GM19438 (cell line): ENCODE measurements at regions not wholly inside any gene's neighbourhood (a gene's known extent, or its start where the extent isn't known, plus 50 kb on each side); places are given as distances from the start of the nearest gene placed in this dataset.
A peak's percentile ranks its signal among the peaks of the same experiment; 100 is the strongest.
"Not testable (repeated sequence)": the region's sequence is repeated elsewhere in the genome, so short reads cannot be mapped to it uniquely, and the experiment has no call there.

Experiments used
- ATAC-seq: cut with Tn5 transposase; IDR thresholded peaks from one replicate; pipeline ENCODE4 v1.9.1; 2021; ENCODE audit warnings: low read depth; ENCODE audit not compliant: unreplicated experiment

- ATAC-seq = no peak
Measured at GRCh38 chr7:87007038-87007437, 52.4 kb downstream of the ELAPOR2 start.

GRCh38 chr7:87004956-87005355, 54.5 kb downstream of the ELAPOR2 start:
- ATAC-seq = no peak

GRCh38 chr7:87003872-87004798, 55.3 kb downstream of the ELAPOR2 start:
- ATAC-seq = no peak

- ATAC-seq = no peak
Measured at GRCh38 chr7:87001214-87001613, 58.2 kb downstream of the ELAPOR2 start.

- no peak for ATAC-seq
Measured at GRCh38 chr7:87000344-87000743, 59.1 kb downstream of the ELAPOR2 start.

GRCh38 chr7:86999750-87000149, 59.7 kb downstream of the ELAPOR2 start:
- no peak for ATAC-seq

GRCh38 chr7:86995814-86996213, 63.6 kb downstream of the ELAPOR2 start:
- ATAC-seq = no peak

GRCh38 chr7:86995052-86995725, 64.3 kb downstream of the ELAPOR2 start:
- no peak for ATAC-seq

GRCh38 chr7:86991771-86992191, 67.7 kb downstream of the ELAPOR2 start:
- ATAC-seq = peak; percentile 31

GRCh38 chr7:86991093-86991769, 68.2 kb downstream of the ELAPOR2 start:
- peak; percentile 89 for ATAC-seq

GRCh38 chr7:86989407-86989806, 70.0 kb downstream of the ELAPOR2 start:
- ATAC-seq = no peak

GRCh38 chr7:86987834-86988233, 71.6 kb downstream of the ELAPOR2 start:
- ATAC-seq = not testable (repeated sequence)

- not testable (repeated sequence) for ATAC-seq
Measured at GRCh38 chr7:86987358-86987757, 72.1 kb downstream of the ELAPOR2 start.

- not testable (repeated sequence) for ATAC-seq
Measured at GRCh38 chr7:86985342-86985741, 74.1 kb downstream of the ELAPOR2 start.

- not testable (repeated sequence) for ATAC-seq
Measured at GRCh38 chr7:86983654-86984053, 75.8 kb downstream of the ELAPOR2 start.

GRCh38 chr7:86981937-86982336, 77.5 kb downstream of the ELAPOR2 start:
- ATAC-seq = not testable (repeated sequence)

GRCh38 chr7:86981127-86981526, 78.3 kb downstream of the ELAPOR2 start:
- no peak for ATAC-seq

- ATAC-seq = no peak
Measured at GRCh38 chr7:86980223-86980622, 79.2 kb downstream of the ELAPOR2 start.

- peak; percentile 85 for ATAC-seq
Measured at GRCh38 chr7:86978808-86979506, 80.5 kb downstream of the ELAPOR2 start.

- no peak for ATAC-seq
Measured at GRCh38 chr7:86976958-86977357, 82.5 kb downstream of the ELAPOR2 start.
